ENCODE measurements at regions not wholly inside any gene's neighbourhood (a gene's known extent, or its start where the extent isn't known, plus 50 kb on each side); places are given as distances from the start of the nearest gene placed in this dataset.

GRCh38 chr15:81758818-81759284 lies 287.0 kb downstream of the MEX3B start:
- TF ChIP-seq CTCF (conservative IDR thresholded peaks at IDR 0.05 in 1 of 2, IDR thresholded peaks at IDR 0.05 in 1 of 2; ENCODE audit: extremely low read depth in 1 of 2, insufficient read depth in 1 of 2, low read depth in 1 of 2, low read length in 2 of 2) (no peak), EZH2 (IDR thresholded peaks at IDR 0.05; ENCODE audit: borderline replicate concordance, low read length) (no peak)
